B cell (primary cell): ENCODE measurements at regions not wholly inside any gene's neighbourhood (a gene's known extent, or its start where the extent isn't known, plus 50 kb on each side); places are given as distances from the start of the nearest gene placed in this dataset.

Experiments used
- ATAC-seq: fragments of 200-7000 bp; cut with Tn5 transposase; one replicate; pipeline ENCODE4 v1.10.0; 2021; ENCODE audit warnings: low read depth, mild to moderate bottlenecking, moderate number of reproducible peaks, moderate library complexity
- CTCF ChIA-PET: fragments of 350-600 bp; sonication (Branson Sonifier 250); formaldehyde crosslinking; loops from one replicate; lab custom pipeline; 2021; ENCODE audit warnings: antibody characterized with exemption, inconsistent platforms; lab: Charles Lee
- POLR2A ChIA-PET: fragments of 350-600 bp; sonication (Branson Sonifier 250); formaldehyde crosslinking; loops from one replicate; lab custom pipeline; 2021; ENCODE audit warnings: antibody characterized with exemption; lab: Charles Lee
- DNase-seq: peaks from one replicate; pipeline ENCODE4 v3.0.0; 2013
- H2AFZ ChIP-seq: 2 replicates; pipeline ENCODE4 v1.6.1; 2012; ENCODE audit warnings: mild to moderate bottlenecking, low read depth, low read length; ENCODE audit not compliant: insufficient read depth, poor library complexity, severe bottlenecking
- H3K27ac ChIP-seq, 2 donors: 1 replicate in 1 of 2; 2 replicates in 1 of 2; pipeline ENCODE4 v1.5.1; 2012 to 2013; ENCODE audit warnings: low read length in 2 of 2, mild to moderate bottlenecking in 2 of 2, moderate library complexity in 1 of 2
- H3K27me3 ChIP-seq, 4 experiments: fragments of 200-600 bp in 1 of 4; sonication (generic) in 1 of 4; replicated peaks in 1 of 4; 1 replicate in 2 of 4; 2 replicates in 2 of 4; pipeline versions ENCODE4 v1.6.1 to v1.7.0; 2013 to 2016; ENCODE audit warnings: low read length in 3 of 4, mild to moderate bottlenecking in 2 of 4, mixed read lengths in 1 of 4, moderate library complexity in 1 of 4; ENCODE audit not compliant: insufficient read depth in 4 of 4, control insufficient read depth in 3 of 4; ENCODE audit errors: control extremely low read depth in 1 of 4
- H3K36me3 ChIP-seq, 2 experiments: replicated peaks in 1 of 2; 1 replicate in 1 of 2; 2 replicates in 1 of 2; pipeline versions ENCODE4 v1.6.1 to v1.7.1; 2013; ENCODE audit warnings: low read length in 1 of 2; ENCODE audit not compliant: insufficient read depth in 2 of 2, control insufficient read depth in 1 of 2; ENCODE audit errors: control extremely low read depth in 1 of 2, extremely low read depth in 1 of 2
- H3K4me1 ChIP-seq, 2 donors: fragments of 200-600 bp in 1 of 2; sonication (generic) in 1 of 2; 1 replicate in 1 of 2; 2 replicates in 1 of 2; pipeline versions ENCODE4 v1.5.1 to v1.6.1; 2013 to 2017; ENCODE audit warnings: low read length in 2 of 2; ENCODE audit not compliant: control insufficient read depth in 2 of 2, insufficient read depth in 2 of 2
- H3K4me2 ChIP-seq: replicated peaks from 2 replicates; pipeline ENCODE3; 2012; ENCODE audit warnings: mild to moderate bottlenecking, low read depth, low read length; ENCODE audit not compliant: poor library complexity, severe bottlenecking
- H3K4me3 ChIP-seq, 5 experiments: fragments of 200-600 bp in 1 of 5; sonication (generic) in 1 of 5; 1 replicate in 3 of 5; 2 replicates in 2 of 5; pipeline versions ENCODE4 v1.5.1 to v1.7.0; 2011 to 2016; ENCODE audit warnings: low read length in 4 of 5, mild to moderate bottlenecking in 4 of 5, low read depth in 2 of 5, control low read depth in 1 of 5, moderate library complexity in 1 of 5; ENCODE audit not compliant: insufficient read depth in 1 of 5; ENCODE audit errors: control extremely low read depth in 1 of 5, extremely low read depth in 1 of 5
- H3K79me2 ChIP-seq: fragments of 200-600 bp; sonication (generic); one replicate; pipeline ENCODE4 v1.6.0; 2016; ENCODE audit warnings: low read length; ENCODE audit not compliant: control insufficient read depth, insufficient read depth
- H3K9ac ChIP-seq: fragments of 200-600 bp; sonication (generic); 2 replicates; pipeline ENCODE4 v1.6.1; 2017; ENCODE audit warnings: mild to moderate bottlenecking, low read length, moderate library complexity
- H3K9me3 ChIP-seq, 3 donors: one replicate each; pipeline versions ENCODE4 v1.6.1 to v1.7.1; 2013; ENCODE audit warnings: low read length in 2 of 3; ENCODE audit not compliant: control insufficient read depth in 2 of 3, insufficient read depth in 1 of 3; ENCODE audit errors: control extremely low read depth in 1 of 3
- H4K20me1 ChIP-seq: 2 replicates; pipeline ENCODE4 v1.6.0; 2012; ENCODE audit warnings: mild to moderate bottlenecking, low read length; ENCODE audit not compliant: insufficient read depth, control insufficient read depth, poor library complexity, severe bottlenecking
- H3K27ac Mint-ChIP-seq: one replicate; pipeline ENCODE4 v1.8.0; 2021; ENCODE audit warnings: mixed read lengths
- H3K27me3 Mint-ChIP-seq: one replicate; pipeline ENCODE4 v1.8.0; 2021; ENCODE audit warnings: mixed read lengths
- H3K4me1 Mint-ChIP-seq: one replicate; pipeline ENCODE4 v1.8.0; 2021; ENCODE audit warnings: mixed read lengths
- H3K4me3 Mint-ChIP-seq: one replicate; pipeline ENCODE4 v1.8.0; 2021; ENCODE audit warnings: mixed read lengths
- H3K9me3 Mint-ChIP-seq: one replicate; pipeline ENCODE4 v1.8.0; 2022; ENCODE audit warnings: mixed read lengths; ENCODE audit not compliant: insufficient read depth
- CTCF ChIP-seq: fragments of 200-600 bp; IDR thresholded peaks from one replicate; pipeline ENCODE4 v1.8.0; 2022; ENCODE audit warnings: antibody characterized with exemption, mild to moderate bottlenecking
- EZH2 ChIP-seq: IDR thresholded peaks from 2 replicates; pipeline ENCODE4 v1.6.1; 2012; ENCODE audit warnings: borderline replicate concordance, low read depth, mild to moderate bottlenecking, moderate library complexity, low read length; ENCODE audit not compliant: insufficient read depth, poor library complexity, severe bottlenecking
- WGBS: methylation state at CpG from one replicate; pipeline ENCODE4 v1.1.5; 2013; ENCODE audit warnings: missing lambda C conversion rate; ENCODE audit not compliant: insufficient coverage; 5-methylcytosine and 5-hydroxymethylcytosine counted together
- intact Hi-C: fragments of 100-400 bp; cut with micrococcal nuclease; formaldehyde crosslinking; loops from one replicate; pipeline ENCODE4 v1.10.0; 2022

- H3K4me1 ChIP-seq, result no peaks in the 10 kb centered on the region
- WGBS, result no CpG with 5 or more reads among the region's 2 CpGs
- no peaks in the 10 kb centered on the region for H3K36me3 ChIP-seq
- H3K27me3 Mint-ChIP-seq, result peaks cover 21% of the 10 kb centered on the region
- H3K27me3 ChIP-seq, result peaks cover 0 to 3% (median 0%) of the 10 kb centered on the region in 4 experiments
- intact Hi-C loops, result no loop called here
- no peak overlapping the region for H3K4me2 ChIP-seq
- H3K79me2 ChIP-seq, result no peaks in the 10 kb centered on the region
- TF ChIP-seq EZH2 (no peak), CTCF (no peak)
- no peaks in the 10 kb centered on the region for H3K9me3 Mint-ChIP-seq
- ATAC-seq (no peak), DNase-seq (no peak)
- ChIA-PET CTCF (no interaction called here), POLR2A (no interaction called here)
- H3K9ac ChIP-seq, result no peak overlapping the region
- no peak overlapping the region for H3K4me3 Mint-ChIP-seq
- H2AFZ ChIP-seq, result no peak overlapping the region
- no peaks in the 10 kb centered on the region for H3K4me1 Mint-ChIP-seq
- H3K27ac Mint-ChIP-seq, result no peak overlapping the region
- H3K27ac ChIP-seq, result no peak overlapping the region
- no peaks in the 10 kb centered on the region for H4K20me1 ChIP-seq
- H3K4me3 ChIP-seq, result no peak overlapping the region
- H3K9me3 ChIP-seq, result no peaks in the 10 kb centered on the region
Observed at GRCh38 chr1:227417756-227418480, 99.6 kb upstream of the CDC42BPA start.

GRCh38 chr1:227416156-227416830 is 98.0 kb upstream of the CDC42BPA start:
- WGBS, result 67% methylated on average over 1 of the region's 6 CpGs
- H2AFZ ChIP-seq, result no peak overlapping the region
- POLR2A ChIA-PET, result no interaction called here

More at GRCh38 chr1:227416156-227416830, 98.0 kb upstream of the CDC42BPA start:
- peaks cover 20% of the 10 kb centered on the region for H3K27me3 Mint-ChIP-seq
- no peak overlapping the region for H3K4me3 ChIP-seq
- ATAC-seq (no peak), DNase-seq (no peak)
- H3K27ac ChIP-seq, result no peak overlapping the region
- CTCF ChIA-PET, result no interaction called here
- peaks cover 0 to 3% (median 0%) of the 10 kb centered on the region in 4 experiments for H3K27me3 ChIP-seq
- H4K20me1 ChIP-seq, result no peaks in the 10 kb centered on the region
- no peak overlapping the region for H3K4me3 Mint-ChIP-seq
- H3K9me3 ChIP-seq, result no peaks in the 10 kb centered on the region
- H3K4me1 ChIP-seq, result no peaks in the 10 kb centered on the region
- no peaks in the 10 kb centered on the region for H3K9me3 Mint-ChIP-seq
- no peak overlapping the region for H3K9ac ChIP-seq
- H3K4me2 ChIP-seq, result no peak overlapping the region
- no peak overlapping the region for H3K27ac Mint-ChIP-seq
- H3K79me2 ChIP-seq, result no peaks in the 10 kb centered on the region
- TF ChIP-seq EZH2, result no peak
- no peak for TF ChIP-seq CTCF
- H3K36me3 ChIP-seq, result no peaks in the 10 kb centered on the region
- intact Hi-C loops, result no loop called here
- H3K4me1 Mint-ChIP-seq, result no peaks in the 10 kb centered on the region
